SHP77 treated with DMSO at 0.1 percent for 48 hours (cell line): ENCODE measurements at regions not wholly inside any gene's neighbourhood (a gene's known extent, or its start where the extent isn't known, plus 50 kb on each side); places are given as distances from the start of the nearest gene placed in this dataset.

Experiments
- DNase-seq: peaks from one replicate; lab custom pipeline; 2025; lab: John Stamatoyannopoulos, UW

DNA sequence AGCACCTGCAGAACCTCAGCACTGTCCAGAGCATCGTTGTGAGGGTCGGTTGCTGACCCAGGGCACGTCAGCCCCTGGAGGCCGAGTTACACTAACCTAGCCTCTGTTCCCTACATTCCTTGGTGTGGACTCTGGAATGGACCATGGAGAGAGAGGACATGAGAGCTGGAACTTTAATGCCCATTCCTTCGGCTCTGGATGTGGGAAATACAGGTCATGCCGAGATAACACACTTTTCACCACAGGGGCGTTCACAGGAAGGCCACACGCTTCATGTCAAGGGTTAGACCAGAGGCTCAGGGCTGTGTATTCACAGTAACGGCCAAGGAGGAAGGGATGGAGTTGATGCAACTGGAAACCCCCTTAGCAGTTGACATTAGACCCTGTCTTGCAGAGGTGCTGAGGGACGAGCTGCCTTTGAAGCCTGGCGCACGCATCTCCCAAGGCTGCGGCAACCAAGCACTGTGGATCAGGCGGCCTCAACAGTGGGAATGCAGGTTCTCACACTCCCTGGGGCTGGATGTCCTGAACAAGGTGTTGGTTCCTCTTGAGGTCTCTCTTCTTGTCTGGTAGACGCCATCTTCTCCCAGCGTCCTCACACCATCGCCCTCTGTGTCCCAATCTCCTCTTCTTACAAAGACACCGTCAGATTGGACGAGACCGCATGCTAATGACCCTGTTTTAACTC lies 245.2 kb downstream of the KLF6 start:
- no peak for DNase-seq

DNA sequence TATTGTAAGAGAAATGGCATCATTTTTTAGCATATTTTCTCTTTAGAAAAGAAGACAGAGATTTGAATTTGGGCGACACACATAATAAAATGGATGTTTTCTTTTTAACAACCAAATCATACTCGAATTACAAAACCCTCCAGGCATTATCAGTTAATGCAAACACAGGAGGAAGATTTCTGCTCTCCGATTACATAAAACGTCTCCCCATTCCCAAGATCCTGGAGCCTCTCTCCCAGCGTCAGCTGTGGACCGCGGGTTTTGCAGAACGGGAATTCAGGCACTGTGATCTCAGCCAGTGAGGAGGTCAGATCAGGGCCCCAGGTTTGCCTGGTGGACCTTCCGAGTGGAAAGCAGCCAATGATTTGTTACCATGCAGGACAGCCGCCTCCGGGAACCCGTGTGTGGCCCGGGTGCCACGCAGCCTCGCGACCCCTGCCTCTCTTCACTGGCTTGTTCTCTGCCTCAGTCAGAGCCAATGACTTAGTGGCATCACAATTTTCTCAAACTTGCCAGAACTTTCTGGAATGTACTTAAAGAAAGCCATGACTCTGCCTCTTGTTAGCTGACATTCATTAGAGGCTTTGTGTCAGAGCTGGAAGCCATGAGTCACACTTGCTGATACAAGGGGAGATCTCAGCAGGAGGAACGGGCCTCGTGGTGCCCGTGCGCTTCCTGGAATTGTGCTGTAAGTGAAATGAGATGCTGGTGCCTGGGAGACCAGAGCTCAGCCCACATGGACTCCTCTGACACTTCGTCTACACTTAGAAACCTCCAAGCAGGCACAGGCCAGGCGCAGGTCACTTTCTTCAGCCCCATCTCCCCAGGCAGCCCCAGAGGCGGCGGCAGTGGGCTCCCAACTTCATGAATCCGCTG lies 246.1 kb downstream of the KLF6 start:
- peak; percentile 31 for DNase-seq

DNA sequence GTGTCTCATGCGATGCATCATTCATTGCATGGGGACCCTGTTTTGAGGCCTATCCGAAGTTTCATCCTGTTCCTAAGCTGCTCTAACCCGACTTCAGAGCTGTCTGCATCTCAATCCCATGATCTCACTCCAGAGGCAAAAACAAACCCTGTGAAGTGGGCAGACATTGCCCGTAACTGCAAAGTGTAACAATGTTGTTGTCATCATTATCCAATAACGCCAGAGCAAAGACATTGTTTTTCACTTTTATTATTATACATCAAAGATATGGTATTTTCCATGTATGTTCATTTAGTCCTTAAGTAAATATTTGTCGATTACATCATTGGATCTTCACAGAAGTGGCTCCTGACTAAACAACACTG lies 246.7 kb downstream of the KLF6 start:
- no peak for DNase-seq

DNA sequence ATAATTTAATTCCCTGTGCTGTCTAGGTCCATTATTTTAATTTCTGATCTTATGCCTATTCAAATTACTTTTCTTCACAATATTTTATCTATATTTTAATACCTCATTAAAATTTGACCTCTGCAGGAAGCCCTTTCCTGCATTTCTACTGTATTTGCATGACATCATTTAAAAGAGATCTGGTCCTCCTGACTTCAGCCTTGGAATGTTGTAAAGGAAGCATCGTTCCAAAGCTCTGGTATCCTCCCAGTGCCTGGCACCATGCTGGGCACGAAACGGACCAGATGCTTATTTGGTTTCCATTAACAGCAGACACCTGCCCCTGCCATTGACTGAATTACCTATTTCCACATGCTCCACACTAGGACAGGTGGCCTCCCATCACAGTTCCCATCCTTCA lies 247.5 kb downstream of the KLF6 start:
- DNase-seq = no peak

DNA sequence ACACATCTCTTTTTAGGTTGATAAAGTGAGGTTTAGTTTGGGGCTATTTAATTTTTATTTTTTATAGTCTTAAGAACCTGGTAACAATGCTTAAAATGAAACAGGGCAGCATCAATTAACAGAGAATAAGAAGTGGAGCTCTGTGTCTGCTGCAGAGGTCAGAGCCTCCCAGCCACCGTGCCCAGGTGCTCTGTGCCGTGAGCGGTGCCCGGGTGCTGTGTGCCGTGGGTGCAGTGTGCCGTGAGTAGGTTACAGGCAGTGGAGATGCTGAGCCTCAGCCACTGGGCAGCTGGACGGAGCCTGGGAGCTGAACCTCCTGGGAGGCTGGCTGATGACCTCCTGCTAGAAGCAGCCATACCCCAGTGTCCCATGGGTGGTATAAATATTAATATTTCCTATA lies 250.0 kb downstream of the KLF6 start:
- DNase-seq = no peak

DNA sequence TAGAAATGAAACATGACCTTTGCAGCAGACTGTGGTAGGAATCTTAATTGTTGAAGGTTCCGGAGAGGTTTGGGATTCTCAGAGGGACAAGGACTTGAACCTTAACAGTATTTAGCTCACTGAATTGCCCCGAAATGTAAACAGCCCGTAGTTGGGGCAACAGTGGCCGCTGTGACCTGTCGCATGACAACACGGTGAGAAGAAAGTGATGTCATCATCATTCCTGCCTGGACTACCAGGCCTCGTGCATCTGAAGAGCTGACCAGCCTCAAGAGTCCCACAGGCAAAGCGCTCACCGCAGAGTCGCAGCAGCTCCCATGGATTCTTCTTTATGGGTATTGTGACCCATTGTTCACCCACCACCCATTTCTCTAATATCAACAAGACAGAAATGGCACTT lies 250.6 kb downstream of the KLF6 start:
- DNase-seq = no peak

DNA sequence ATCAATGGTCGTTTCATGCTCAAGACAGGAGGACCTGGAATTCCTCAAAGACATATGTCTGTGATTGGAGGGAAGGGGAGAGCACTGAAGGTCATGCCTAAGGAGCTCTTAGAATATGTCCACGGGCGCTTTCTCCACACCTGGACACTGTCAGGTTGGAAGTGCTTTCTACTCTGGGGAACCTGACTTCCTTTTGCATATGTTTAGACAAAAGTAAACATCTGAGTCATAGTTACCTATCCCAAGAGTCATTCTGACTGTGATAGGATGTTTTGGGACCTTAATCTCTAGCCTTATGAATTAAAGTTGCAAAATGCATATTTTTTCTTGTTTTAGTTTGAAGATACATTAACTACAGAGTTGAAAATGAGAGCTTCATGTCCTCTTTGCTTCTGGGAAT lies 251.7 kb downstream of the KLF6 start:
- DNase-seq = no peak

DNA sequence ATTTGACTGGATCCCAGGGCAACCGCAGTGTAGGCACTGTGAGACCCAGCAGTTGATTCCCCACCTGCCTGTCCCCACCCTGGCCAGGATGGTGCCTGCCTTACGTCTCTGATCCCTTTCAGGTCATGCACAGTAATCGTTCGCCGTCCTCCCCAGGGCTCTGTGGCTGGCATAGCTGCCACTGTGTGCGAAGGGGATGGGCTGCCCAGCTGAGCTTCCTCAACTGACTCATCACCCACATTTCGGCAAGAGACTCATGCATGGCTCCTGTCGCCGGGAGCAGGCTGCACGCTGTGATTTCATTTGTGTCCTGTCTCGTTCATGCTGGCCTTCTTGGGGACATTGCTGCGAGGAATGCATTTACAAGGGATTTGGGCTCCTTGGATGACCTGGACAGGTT lies 252.4 kb downstream of the KLF6 start:
- no peak for DNase-seq

DNA sequence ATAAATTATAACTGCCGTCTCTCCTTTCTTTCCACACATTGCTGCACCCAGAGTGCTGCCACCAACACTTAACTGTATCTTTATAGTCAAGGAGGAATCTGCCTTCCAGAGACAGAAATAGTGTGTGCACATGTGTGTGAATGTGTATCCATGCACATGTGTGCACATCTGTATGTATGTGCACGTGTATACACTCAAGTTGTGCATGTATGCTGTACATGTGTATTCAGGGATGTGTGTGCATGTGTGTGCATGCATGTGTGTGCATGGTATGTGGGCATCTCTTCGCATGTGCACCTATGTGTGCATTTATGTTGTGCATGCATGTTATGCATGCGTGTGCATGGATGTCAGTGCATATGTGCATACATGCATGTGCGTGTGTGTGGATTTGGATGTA lies 253.3 kb downstream of the KLF6 start:
- no peak for DNase-seq

DNA sequence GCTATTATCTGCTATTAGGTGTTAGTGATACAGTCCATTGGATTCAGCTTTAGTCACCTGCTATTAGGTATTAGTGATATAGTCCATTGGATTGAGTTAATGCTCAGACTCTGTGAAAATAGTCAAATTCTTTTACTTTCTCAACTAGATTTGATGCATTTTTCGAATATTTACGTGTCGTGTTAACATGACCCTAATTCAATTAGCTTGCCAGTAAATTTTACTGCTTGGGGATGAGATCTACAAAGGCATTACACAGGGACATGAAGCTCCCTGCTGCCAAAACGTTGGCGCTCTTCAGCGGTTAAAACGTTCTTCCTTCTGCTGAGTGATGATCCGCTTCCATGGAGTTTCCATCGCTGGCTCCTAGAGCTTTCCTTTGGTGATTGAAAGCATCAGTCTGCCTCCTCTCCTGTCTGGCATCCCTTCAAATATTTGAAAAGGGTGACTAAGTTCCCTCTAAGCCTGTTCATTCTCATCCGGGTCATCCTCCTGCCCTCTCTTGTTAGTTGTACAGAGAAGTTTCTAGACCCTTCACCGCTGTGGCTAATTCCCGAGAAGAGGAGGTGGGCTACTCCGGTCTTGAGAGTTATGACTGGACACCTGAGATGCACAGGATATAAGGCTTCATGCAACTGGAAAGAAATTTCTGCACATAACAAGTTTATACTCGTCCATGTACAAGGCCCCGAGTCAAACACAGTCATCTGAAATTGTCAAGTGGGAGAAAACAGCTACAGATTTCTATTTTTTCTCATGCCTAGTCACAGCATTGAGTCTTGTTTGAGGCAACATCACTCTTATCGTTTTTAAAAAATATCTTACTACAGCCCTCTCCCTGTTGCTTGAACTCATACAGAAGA lies 254.0 kb downstream of the KLF6 start:
- no peak for DNase-seq

DNA sequence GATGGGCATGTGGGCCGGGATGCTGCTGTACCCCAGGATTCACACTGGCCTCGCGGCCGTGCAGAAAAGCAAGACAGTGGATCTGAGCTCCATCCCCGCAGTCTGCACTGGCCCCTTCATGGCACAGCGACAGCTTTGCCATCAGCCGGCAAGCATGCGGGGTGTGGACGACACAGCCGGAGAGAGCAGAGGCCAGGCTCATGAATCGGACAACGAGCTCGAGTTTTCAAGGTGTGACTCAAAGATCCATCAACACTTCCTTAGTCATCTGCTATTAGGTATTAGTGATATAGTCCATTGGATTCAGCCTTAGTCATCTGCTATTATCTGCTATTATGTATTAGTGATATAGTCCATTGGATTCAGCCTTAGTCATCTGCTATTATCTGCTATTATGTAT lies 254.7 kb downstream of the KLF6 start:
- no peak for DNase-seq

DNA sequence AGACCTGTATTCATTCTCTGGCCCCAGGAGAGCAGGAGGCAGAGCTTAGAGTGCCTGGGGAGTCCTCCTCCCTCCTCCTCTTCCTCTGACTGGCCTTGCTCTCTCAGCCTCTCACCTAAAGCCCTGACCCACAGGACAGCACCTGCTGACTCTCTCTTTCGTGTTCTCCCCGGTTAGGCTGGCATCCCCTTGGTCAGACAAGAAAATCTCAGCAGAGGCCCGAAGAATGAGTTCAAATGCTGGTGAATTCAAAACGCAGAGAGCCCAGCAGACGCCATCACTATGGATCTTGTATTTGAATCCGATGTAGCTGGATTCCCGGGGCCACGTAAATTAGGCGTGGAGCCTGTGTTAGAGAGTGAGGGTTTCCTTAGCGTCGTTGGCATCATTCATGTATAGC lies 255.3 kb downstream of the KLF6 start:
- no peak for DNase-seq

DNA sequence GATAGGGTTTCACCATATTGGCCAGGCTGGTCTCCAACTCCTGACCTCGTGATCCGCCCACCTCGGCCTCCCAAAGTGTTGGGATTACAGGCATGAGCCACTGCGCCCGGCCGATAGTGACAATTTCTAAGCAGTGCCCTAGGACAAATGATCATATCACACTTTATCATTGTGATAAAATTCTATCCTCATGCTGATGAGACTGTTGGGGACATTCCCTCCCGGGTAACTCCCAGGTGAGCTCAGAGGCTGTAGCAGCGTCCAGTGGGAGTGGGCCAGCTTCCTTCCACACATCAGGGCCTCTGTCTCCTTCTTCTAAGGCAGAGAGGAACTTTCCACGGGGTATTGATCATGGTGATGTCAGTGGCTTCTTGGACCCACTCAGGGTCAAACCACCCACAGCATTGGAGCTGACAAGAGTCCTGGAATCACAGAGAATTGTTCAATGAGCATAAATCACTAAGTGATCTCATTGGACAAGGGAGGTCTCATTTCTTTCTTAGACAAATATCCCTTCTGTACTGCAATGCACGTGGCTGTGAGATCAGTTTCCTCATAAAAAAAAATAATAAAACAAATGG lies 256.1 kb downstream of the KLF6 start:
- no peak for DNase-seq

DNA sequence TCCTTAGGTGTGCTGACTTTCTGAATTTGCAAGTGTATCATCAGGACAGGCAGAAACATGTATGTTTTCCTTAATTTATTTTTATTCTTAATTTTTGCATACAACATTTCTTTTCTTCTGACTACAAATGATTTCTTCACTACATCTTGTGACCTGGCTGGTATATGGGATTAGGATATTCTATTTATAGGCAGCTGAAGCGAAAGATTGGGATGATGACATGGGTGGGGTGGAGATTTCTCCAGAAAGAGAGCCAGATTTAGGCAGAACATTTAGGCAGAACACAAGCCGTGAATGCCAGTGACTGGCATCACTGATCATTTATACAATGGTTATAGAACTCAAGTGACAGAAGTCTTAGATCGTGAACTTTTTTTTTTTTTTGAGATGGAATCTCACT lies 256.7 kb downstream of the KLF6 start:
- no peak for DNase-seq

DNA sequence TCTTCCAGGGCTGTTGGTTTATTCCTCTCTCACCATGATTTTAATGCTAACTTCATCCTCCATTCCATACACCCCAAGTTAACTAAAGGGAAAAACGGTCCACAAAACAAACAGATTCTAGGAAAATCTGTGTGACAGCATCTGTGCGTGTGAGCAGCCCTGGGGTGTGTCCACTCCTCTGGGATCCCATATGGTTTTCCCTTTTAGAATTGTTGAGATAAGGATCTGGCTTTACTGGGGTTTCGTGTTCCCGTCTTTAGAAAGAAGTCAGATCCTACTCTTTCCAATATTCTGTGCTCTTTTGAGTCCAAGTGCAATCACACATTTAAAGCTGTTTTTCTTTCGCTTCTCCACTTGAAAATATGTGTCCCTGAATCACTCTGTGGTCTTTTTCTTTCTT lies 257.1 kb downstream of the KLF6 start:
- no peak for DNase-seq

DNA sequence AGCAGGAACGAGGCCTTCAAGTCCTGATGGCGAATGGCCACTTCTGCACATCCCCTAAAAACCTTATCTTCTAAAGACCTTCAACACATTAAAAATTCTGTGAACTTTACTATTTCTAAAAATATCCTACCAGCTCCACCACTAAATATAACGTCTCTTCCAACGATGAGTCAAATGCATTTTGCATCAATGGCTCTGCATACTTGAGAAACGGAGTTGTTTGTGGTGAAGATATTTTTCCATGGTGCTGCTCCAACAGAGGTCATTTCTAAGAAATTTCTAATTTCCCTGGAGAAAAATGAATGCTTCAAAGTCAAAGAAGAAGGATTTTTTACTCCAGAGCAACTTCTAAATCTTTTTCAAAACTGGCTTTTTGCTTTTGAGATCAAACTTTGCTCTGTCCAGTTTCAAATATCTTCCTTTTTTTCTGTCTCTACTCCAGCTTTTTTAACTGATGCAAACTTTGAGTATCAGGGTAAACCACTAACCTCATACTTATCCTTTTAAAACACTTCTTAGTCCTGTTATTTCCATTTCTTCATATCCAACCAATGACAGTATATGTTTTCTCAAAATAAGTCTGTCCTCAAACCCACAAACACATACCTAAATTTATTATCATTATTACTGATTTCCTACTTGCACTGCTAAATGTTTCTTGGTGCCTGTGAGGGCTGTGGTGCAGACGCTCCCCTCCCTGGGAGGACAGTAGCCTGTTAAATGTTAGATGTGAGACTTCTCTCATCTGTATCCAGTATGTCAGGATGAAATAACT lies 258.1 kb downstream of the KLF6 start:
- no peak for DNase-seq

DNA sequence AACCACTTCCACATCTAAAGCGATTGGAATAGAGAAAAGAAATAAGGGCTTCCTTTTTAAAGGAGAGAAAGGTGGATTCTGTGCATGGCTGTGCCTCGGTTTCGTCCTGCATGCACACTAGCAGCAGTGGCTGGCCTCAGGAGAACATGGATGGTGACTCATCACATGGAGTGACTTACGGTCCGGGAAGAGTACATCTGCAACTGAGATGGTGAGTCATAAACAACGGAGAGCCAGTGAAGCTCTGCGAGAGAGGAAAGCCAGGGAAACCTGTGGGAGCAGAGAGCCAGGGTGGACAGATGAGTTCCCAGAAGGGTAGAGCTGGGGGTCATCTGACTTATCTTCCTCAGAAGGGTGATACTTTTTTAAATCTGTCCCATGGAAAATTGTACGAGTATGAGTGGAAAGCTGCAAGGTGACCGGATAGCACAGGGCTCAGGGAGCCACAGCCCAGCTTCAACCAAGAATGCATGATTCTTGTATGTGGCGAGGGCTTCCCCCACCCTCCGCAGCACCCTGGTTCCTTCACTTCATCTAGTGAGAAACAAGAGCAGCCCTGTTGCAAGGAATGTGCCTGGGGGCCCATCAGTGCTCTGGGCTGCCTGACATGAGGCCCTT lies 259.1 kb downstream of the KLF6 start:
- DNase-seq = peak; percentile 10

DNA sequence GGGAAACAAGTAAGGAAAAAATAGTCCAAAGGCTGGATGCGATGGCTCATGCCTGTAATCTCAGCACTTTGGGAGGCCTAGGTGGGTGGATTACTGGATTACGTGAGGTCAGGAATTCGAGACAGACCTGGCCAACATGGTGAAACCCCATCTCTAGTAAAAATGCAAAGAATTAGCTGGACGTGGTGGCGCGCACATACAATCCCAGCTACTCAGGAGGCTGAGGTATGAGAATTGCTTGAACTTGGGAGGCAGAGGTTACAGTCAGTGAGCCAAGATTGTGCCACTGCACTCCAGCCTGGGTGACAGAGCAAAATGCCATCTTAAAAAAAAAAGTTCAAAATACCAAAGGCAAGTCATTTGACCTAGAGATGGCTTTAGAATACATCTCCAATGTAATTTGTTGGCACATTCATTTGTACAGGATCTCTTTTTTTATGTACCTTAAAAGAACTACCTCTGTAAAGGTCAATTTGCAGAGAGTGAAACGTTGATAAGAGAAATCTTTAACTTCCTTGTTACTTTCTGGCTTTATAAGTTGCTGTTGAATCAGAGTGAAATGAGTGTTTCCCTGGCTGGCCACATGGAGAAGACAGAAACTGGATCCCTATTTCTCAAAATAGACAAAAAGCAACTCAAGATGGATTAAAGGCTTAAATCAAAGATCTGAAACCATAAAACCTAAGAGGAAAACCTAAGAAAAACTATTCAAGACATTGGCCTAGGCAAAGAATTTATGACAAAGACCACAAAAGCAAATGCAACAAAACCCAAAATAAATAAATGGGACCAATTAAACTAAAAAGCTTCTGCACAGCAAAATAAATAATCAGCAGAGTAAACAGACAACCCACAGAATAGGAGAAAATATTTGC lies 260.7 kb downstream of the KLF6 start:
- DNase-seq = no peak

DNA sequence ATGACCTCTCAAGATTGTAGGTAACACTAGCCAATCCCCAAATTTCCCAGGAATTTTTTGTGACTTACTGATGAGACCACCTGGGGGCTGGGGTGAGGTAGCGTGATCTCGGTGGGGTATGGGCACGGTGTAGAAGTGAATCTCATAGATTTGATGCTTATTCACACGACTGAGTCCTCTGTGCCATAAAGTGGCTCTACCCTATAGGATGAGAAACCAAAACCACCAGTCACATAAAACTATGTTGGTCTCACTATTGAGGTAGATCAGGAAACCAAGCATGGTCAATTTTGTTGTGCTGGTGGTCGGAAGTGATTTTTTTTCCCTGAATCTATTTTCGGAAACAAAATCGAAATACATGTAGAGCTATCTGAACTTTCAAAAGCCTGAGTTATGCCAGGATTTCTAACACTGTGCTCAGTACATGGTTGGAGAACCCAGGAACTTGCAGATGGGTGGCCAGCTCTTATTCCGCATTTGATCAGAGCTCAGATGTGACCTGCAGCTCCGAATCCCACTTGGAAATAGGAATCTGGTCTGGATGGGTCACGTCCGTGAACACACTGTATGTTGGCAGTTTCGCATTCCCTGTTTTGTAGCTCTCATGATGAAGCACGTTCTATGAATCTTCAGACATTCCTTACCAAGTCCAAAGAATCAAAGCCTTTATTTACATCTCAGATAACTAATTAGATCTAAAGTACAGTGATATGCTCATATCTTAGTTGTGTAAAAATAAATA lies 261.5 kb downstream of the KLF6 start:
- no peak for DNase-seq

DNA sequence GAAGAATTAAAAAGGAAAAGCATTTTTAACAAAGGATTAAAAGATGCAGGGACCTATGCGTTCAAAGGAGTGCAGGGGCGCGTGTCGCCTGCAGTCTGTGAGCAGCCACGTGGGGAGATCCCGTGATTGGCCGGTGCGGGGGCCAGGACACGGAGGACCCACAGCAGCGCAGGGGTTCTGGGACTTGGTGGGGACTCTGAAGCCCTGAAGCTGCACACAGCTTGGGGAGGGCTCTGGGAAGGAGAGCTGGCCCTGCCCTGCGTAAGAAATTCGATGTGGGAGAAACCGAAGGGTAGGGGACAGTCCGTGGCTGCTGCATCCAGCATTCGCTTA lies 268.1 kb downstream of the KLF6 start:
- no peak for DNase-seq
